ENCODE measurements at regions not wholly inside any gene's neighbourhood (a gene's known extent, or its start where the extent isn't known, plus 50 kb on each side); places are given as distances from the start of the nearest gene placed in this dataset.

DNA sequence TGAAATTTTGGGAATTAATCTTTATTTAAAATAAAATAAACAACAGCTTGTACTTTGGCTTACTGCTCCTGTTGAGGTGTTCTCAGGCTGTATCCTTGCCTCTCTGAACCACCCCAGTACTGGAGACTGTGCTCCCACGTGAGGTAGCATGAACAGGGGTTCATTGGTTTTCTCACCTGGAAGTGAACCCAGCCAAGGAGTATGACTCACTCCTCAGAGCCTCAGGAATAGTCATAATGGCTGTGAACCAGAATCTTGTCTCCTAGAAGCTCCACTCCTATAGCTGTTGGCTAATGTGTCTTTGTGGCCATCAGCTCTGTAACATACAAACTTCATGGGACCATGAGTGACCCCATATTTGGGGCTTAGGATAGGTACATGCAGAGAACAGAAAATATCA, 122.5 kb upstream of the ST8SIA2 start:
- Histone ChIP-seq H2BK15ac (ENCODE audit: low read depth, low read length) (no peak overlapping the region), H4K5ac (ENCODE audit: low read depth, low read length) (no peak overlapping the region), H3K36me3 (ENCODE audit: control insufficient read depth, insufficient read depth, low read length) (no peaks in the 10 kb centered on the region), H3K4me1 (ENCODE audit: control insufficient read depth, insufficient read depth, low read length) (no peaks in the 10 kb centered on the region), H3K18ac (ENCODE audit: low read depth, low read length) (no peak overlapping the region), H3K79me1 (ENCODE audit: low read depth in 1 of 2, low read length in 2 of 2) (no peaks in the 10 kb centered on the region), H3K9me3 (ENCODE audit: control insufficient read depth, insufficient read depth, low read length) (peaks cover 13% of the 10 kb centered on the region), H3K4me3 (ENCODE audit: insufficient read depth, low read depth, low read length) (no peak overlapping the region), H3K27me3 (ENCODE audit: control insufficient read depth, insufficient read depth, low read length) (no peaks in the 10 kb centered on the region), H3K9me1 (ENCODE audit: insufficient read depth, low read length) (no peaks in the 10 kb centered on the region), H4K8ac (ENCODE audit: low read depth in 2 of 2, low read length in 2 of 2) (no peak overlapping the region), H4K91ac (ENCODE audit: insufficient read depth, low read depth, low read length) (no peak overlapping the region), H3K56ac (ENCODE audit: extremely low read depth, insufficient read depth, low read length) (no peak overlapping the region), H2AK9ac (replicated peaks; ENCODE audit: low read depth, low read length, poor library complexity) (no peak overlapping the region), H3K4ac (ENCODE audit: low read depth, low read length) (no peak overlapping the region), H3K4me2 (ENCODE audit: low read depth, low read length) (no peak overlapping the region), H4K20me1 (ENCODE audit: insufficient read depth, low read length) (no peaks in the 10 kb centered on the region), H2AK5ac (ENCODE audit: low read depth, low read length) (no peak overlapping the region), H2BK5ac (ENCODE audit: low read depth, low read length, poor library complexity, severe bottlenecking) (no peak overlapping the region), H3K27ac (ENCODE audit: insufficient read depth, low read length) (no peak overlapping the region), H3K14ac (replicated peaks; ENCODE audit: low read depth, low read length) (no peak overlapping the region), H3K9ac (ENCODE audit: low read depth, low read length) (no peak overlapping the region), H2AFZ (replicated peaks; ENCODE audit: low read length, poor library complexity) (no peak overlapping the region), H2BK20ac (ENCODE audit: low read depth, low read length) (no peak overlapping the region), H2BK120ac (ENCODE audit: low read depth, low read length) (no peak overlapping the region), H3K23ac (ENCODE audit: low read depth, low read length) (no peak overlapping the region)
- ChIA-PET CTCF (no interaction called here), POLR2A (ENCODE audit: unreplicated experiment) (no interaction called here)
- ATAC-seq (ENCODE audit: low read depth) = no peak
- no peak for TF ChIP-seq USF2 (IDR thresholded peaks at IDR 0.05; ENCODE audit: low read depth, low read length)
- no peak for TF ChIP-seq CEBPB (IDR thresholded peaks at IDR 0.05; ENCODE audit: low read depth, low read length)
- no peak for TF ChIP-seq NFE2L2 (IDR thresholded peaks at IDR 0.05; ENCODE audit: low read depth, low read length)
- TF ChIP-seq RFX5 (IDR thresholded peaks at IDR 0.05; ENCODE audit: low read depth, low read length) = no peak
- TF ChIP-seq MAFK (IDR thresholded peaks at IDR 0.05; ENCODE audit: low read depth, low read length) = no peak
- no peak for TF ChIP-seq SMC3 (IDR thresholded peaks at IDR 0.05; ENCODE audit: low read depth, low read length)
- TF ChIP-seq, protein P1, sequence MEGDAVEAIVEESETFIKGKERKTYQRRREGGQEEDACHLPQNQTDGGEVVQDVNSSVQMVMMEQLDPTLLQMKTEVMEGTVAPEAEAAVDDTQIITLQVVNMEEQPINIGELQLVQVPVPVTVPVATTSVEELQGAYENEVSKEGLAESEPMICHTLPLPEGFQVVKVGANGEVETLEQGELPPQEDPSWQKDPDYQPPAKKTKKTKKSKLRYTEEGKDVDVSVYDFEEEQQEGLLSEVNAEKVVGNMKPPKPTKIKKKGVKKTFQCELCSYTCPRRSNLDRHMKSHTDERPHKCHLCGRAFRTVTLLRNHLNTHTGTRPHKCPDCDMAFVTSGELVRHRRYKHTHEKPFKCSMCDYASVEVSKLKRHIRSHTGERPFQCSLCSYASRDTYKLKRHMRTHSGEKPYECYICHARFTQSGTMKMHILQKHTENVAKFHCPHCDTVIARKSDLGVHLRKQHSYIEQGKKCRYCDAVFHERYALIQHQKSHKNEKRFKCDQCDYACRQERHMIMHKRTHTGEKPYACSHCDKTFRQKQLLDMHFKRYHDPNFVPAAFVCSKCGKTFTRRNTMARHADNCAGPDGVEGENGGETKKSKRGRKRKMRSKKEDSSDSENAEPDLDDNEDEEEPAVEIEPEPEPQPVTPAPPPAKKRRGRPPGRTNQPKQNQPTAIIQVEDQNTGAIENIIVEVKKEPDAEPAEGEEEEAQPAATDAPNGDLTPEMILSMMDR (conservative IDR thresholded peaks at IDR 0.05; ENCODE audit: low read depth, low read length) = no peak
- TF ChIP-seq, protein P2, sequence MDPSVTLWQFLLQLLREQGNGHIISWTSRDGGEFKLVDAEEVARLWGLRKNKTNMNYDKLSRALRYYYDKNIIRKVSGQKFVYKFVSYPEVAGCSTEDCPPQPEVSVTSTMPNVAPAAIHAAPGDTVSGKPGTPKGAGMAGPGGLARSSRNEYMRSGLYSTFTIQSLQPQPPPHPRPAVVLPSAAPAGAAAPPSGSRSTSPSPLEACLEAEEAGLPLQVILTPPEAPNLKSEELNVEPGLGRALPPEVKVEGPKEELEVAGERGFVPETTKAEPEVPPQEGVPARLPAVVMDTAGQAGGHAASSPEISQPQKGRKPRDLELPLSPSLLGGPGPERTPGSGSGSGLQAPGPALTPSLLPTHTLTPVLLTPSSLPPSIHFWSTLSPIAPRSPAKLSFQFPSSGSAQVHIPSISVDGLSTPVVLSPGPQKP (IDR thresholded peaks at IDR 0.05; ENCODE audit: borderline replicate concordance, low read depth, low read length) = no peak
- TF ChIP-seq RCOR1 (IDR thresholded peaks at IDR 0.05; ENCODE audit: insufficient replicate concordance, low read length) = no peak
- TF ChIP-seq CHD1 (IDR thresholded peaks at IDR 0.05; ENCODE audit: low read depth, low read length) = no peak
- TF ChIP-seq MXI1 (IDR thresholded peaks at IDR 0.05; ENCODE audit: borderline replicate concordance, low read depth, low read length) = no peak
- TF ChIP-seq POLR2A (IDR thresholded peaks at IDR 0.05; ENCODE audit: low read depth, low read length) = no peak
- TF ChIP-seq BHLHE40 (IDR thresholded peaks at IDR 0.05; ENCODE audit: low read depth, low read length) = no peak
- no peak for TF ChIP-seq RAD21 (IDR thresholded peaks at IDR 0.05; ENCODE audit: low read length)
- TF ChIP-seq FOS (IDR thresholded peaks at IDR 0.05; ENCODE audit: low read depth, low read length) = no peak
- no peak for TF ChIP-seq MAZ (IDR thresholded peaks at IDR 0.05; ENCODE audit: borderline replicate concordance, low read depth, low read length)
- dilution Hi-C loops (cut with HindIII; ENCODE audit: low sequenced_read_pairs, unreplicated experiment) = no loop called here
- in situ Hi-C loops (cut with MboI; ENCODE audit: low sequenced_read_pairs) = no loop called here
- no TSS peak for BruUV-seq (replicated peaks)
- intact Hi-C loops (cut with micrococcal nuclease) = no loop called here
- no peak for DNase-seq
- no CpG with 5 or more reads among the region's 1 CpG for WGBS, 2 experiments (ENCODE audit: extremely low coverage in 2 of 2, insufficient read length in 1 of 2)

All from IMR-90 (cell line).